ENCODE measurements at regions not wholly inside any gene's neighbourhood (a gene's known extent, or its start where the extent isn't known, plus 50 kb on each side); places are given as distances from the start of the nearest gene placed in this dataset.

DNA sequence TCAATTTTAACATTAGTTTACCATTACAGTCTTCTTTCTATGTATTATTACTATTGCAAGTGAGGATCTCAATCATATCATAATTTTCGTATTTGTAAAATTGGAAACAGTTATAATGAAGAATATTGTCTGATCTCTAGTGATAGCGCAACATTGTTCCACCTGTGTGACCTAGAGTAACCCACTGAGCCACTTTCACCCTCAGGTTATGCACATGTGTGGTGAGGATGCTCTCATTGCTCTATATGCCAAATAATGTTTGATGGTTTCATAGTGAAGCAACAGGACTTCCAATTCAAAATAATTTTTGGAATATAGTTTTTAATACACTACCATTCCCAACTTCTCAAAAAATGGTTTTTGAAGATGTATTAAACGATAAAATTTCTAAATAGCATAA, 603.1 kb upstream of the MAN1A1 start:
- CTCF ChIA-PET (ENCODE audit: unreplicated experiment): no interaction called here
- BruUV-seq (replicated peaks): no TSS peak
- Histone ChIP-seq H3K27ac (ENCODE audit: low read depth, low read length, poor library complexity, severe bottlenecking) (no peak overlapping the region), H4K20me1 (ENCODE audit: insufficient read depth, low read length) (no peaks in the 10 kb centered on the region), H3K4me1 (ENCODE audit: insufficient read depth, low read length, poor library complexity, severe bottlenecking) (no peaks in the 10 kb centered on the region), H3K4me3 (ENCODE audit: low read depth, low read length, poor library complexity, severe bottlenecking) (no peak overlapping the region), H3K79me2 (ENCODE audit: insufficient read depth, low read depth, low read length) (no peaks in the 10 kb centered on the region), H3K9me2 (ENCODE audit: insufficient read depth, low read length) (no peaks in the 10 kb centered on the region), H3K36me3 (ENCODE audit: insufficient read depth, low read length) (no peaks in the 10 kb centered on the region), H3K9me3 (ENCODE audit: low read length) (no peaks in the 10 kb centered on the region), H2AFZ (ENCODE audit: low read length) (no peak overlapping the region), H3K4me2 (ENCODE audit: low read length) (no peak overlapping the region)
- POLR2A ChIA-PET: no interaction called here
- no peak for DNase-seq (ENCODE audit: low spot score)
- intact Hi-C loops (cut with micrococcal nuclease; ENCODE audit: unreplicated experiment): no loop called here
- no peak for TF ChIP-seq EZH2phosphoT487 (IDR thresholded peaks at IDR 0.05; ENCODE audit: borderline replicate concordance, low read depth, low read length)
- TF ChIP-seq, protein P1, sequence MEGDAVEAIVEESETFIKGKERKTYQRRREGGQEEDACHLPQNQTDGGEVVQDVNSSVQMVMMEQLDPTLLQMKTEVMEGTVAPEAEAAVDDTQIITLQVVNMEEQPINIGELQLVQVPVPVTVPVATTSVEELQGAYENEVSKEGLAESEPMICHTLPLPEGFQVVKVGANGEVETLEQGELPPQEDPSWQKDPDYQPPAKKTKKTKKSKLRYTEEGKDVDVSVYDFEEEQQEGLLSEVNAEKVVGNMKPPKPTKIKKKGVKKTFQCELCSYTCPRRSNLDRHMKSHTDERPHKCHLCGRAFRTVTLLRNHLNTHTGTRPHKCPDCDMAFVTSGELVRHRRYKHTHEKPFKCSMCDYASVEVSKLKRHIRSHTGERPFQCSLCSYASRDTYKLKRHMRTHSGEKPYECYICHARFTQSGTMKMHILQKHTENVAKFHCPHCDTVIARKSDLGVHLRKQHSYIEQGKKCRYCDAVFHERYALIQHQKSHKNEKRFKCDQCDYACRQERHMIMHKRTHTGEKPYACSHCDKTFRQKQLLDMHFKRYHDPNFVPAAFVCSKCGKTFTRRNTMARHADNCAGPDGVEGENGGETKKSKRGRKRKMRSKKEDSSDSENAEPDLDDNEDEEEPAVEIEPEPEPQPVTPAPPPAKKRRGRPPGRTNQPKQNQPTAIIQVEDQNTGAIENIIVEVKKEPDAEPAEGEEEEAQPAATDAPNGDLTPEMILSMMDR (conservative IDR thresholded peaks at IDR 0.05; ENCODE audit: low read length): no peak

DNA sequence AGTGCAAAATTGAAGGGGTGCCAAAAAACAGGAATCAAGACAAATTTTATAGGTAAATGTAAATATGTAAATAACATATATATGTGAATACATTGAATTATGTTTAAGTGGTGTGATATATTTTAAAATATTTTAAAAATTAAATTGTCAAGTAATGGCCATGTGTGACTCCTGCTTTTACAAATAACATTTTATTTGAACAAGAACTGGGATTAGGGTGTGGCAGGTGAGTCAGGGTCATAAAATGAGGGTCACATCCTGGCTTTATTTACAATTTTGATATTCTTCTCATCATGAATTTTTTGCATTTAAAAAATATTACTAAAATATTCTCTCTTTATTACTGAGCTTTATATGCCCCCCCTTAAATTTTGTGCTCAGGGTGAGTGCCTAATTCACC, 601.1 kb upstream of the MAN1A1 start:
- Histone ChIP-seq H3K4me1 (ENCODE audit: insufficient read depth, low read length, poor library complexity, severe bottlenecking) (no peaks in the 10 kb centered on the region), H3K4me2 (ENCODE audit: low read length) (no peak overlapping the region), H3K36me3 (ENCODE audit: insufficient read depth, low read length) (no peaks in the 10 kb centered on the region), H2AFZ (ENCODE audit: low read length) (no peak overlapping the region), H3K9me3 (ENCODE audit: low read length) (no peaks in the 10 kb centered on the region), H3K27ac (ENCODE audit: low read depth, low read length, poor library complexity, severe bottlenecking) (no peak overlapping the region), H3K9me2 (ENCODE audit: insufficient read depth, low read length) (no peaks in the 10 kb centered on the region), H3K4me3 (ENCODE audit: low read depth, low read length, poor library complexity, severe bottlenecking) (no peak overlapping the region), H4K20me1 (ENCODE audit: insufficient read depth, low read length) (no peaks in the 10 kb centered on the region), H3K79me2 (ENCODE audit: insufficient read depth, low read depth, low read length) (no peaks in the 10 kb centered on the region)
- TF ChIP-seq, protein P1 (conservative IDR thresholded peaks at IDR 0.05; ENCODE audit: low read length): no peak
- no peak for TF ChIP-seq EZH2phosphoT487 (IDR thresholded peaks at IDR 0.05; ENCODE audit: borderline replicate concordance, low read depth, low read length)
- DNase-seq (ENCODE audit: low spot score): no peak
- intact Hi-C loops (cut with micrococcal nuclease; ENCODE audit: unreplicated experiment): no loop called here
- ChIA-PET CTCF (ENCODE audit: unreplicated experiment) (no interaction called here), POLR2A (interaction anchor here (0.6 kb wide), 2 partner anchors 13 to 78 kb away, joined by 3 read pairs; no protein-coding TSS in a partner anchor)
- no TSS peak for BruUV-seq (replicated peaks)

DNA sequence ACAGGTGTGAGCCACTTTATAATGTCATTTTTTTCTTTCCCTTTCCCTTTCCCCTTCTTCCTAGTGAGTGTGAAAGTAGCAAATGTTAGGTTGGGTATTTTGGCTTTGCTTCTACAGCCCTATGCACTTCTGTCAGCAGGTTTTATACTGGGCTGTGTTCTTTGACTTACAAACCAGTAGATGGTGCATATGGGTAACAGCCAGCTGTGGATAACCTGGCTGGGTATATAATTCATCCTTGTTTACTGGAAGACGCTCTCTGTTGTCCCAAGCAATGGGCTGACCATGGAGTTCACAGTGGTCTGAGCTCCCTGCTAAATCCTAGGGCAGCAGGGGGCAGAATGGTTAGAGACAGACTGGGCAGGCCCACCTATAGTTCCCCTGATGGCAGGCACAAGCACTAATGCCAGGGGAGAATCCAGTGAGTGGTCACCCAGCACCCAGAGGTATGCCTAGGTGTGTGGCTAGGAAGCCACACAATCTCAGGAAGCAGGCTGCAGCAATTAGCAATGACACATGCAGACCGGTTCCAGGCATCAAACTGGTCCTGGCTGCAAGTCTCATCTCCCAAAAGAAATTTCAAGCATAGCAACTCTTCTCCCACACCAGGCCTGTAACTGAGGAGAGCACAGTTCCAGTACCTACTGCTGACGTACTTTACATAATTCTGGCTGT, 592.7 kb upstream of the MAN1A1 start:
- Histone ChIP-seq H3K9me3 (ENCODE audit: low read length) (no peaks in the 10 kb centered on the region), H3K79me2 (ENCODE audit: insufficient read depth, low read depth, low read length) (no peaks in the 10 kb centered on the region), H3K4me3 (ENCODE audit: low read depth, low read length, poor library complexity, severe bottlenecking) (no peak overlapping the region), H2AFZ (ENCODE audit: low read length) (no peak overlapping the region), H3K4me2 (ENCODE audit: low read length) (no peak overlapping the region), H3K9me2 (ENCODE audit: insufficient read depth, low read length) (no peaks in the 10 kb centered on the region), H3K27ac (ENCODE audit: low read depth, low read length, poor library complexity, severe bottlenecking) (no peak overlapping the region), H4K20me1 (ENCODE audit: insufficient read depth, low read length) (no peaks in the 10 kb centered on the region), H3K4me1 (ENCODE audit: insufficient read depth, low read length, poor library complexity, severe bottlenecking) (no peaks in the 10 kb centered on the region), H3K36me3 (ENCODE audit: insufficient read depth, low read length) (no peaks in the 10 kb centered on the region)
- intact Hi-C loops (cut with micrococcal nuclease; ENCODE audit: unreplicated experiment): no loop called here
- POLR2A ChIA-PET: no interaction called here
- BruUV-seq (replicated peaks): no TSS peak
- CTCF ChIA-PET (ENCODE audit: unreplicated experiment): no interaction called here
- TF ChIP-seq, protein P1 (conservative IDR thresholded peaks at IDR 0.05; ENCODE audit: low read length): no peak
- no peak for DNase-seq (ENCODE audit: low spot score)
